Neural cell (in vitro differentiated cells): ENCODE measurements at regions not wholly inside any gene's neighbourhood (a gene's known extent, or its start where the extent isn't known, plus 50 kb on each side); places are given as distances from the start of the nearest gene placed in this dataset.

Source experiments
- H2AFZ ChIP-seq: fragments of 200-600, 300-800 bp; sonication (generic), shearing (Covaris generic); 2 replicates; pipeline ENCODE4 v1.6.0; 2014; ENCODE audit warnings: low read depth, mild to moderate bottlenecking, antibody characterized with exemption, low read length, moderate library complexity
- H3F3A ChIP-seq: fragments of 200-600 bp; shearing (Covaris generic); 2 replicates; pipeline ENCODE4 v1.6.1; 2016; ENCODE audit warnings: mild to moderate bottlenecking, moderate library complexity, mixed read lengths, antibody characterized with exemption, low read length; ENCODE audit not compliant: insufficient read depth, poor library complexity, severe bottlenecking
- H3K27ac ChIP-seq: fragments of 200-600, 300-800 bp; sonication (generic), shearing (Covaris generic); 2 replicates; pipeline ENCODE4 v1.5.1; 2014; ENCODE audit warnings: mild to moderate bottlenecking, low read length, moderate library complexity
- H3K27me3 ChIP-seq: fragments of 300-800, 200-600 bp; sonication (generic), shearing (Covaris generic); 2 replicates; pipeline ENCODE4 v1.6.0; 2014; ENCODE audit warnings: mild to moderate bottlenecking, low read depth, low read length, moderate library complexity; ENCODE audit not compliant: insufficient read depth
- H3K36me3 ChIP-seq: fragments of 300-800, 200-600 bp; sonication (generic), shearing (Covaris generic); 2 replicates; pipeline ENCODE4 v1.5.1; 2014; ENCODE audit warnings: mild to moderate bottlenecking, antibody characterized with exemption, low read length, moderate library complexity; ENCODE audit not compliant: insufficient read depth
- H3K4me2 ChIP-seq: fragments of 300-800, 200-600 bp; sonication (generic), shearing (Covaris generic); 2 replicates; pipeline ENCODE4 v1.6.0; 2014; ENCODE audit warnings: mild to moderate bottlenecking, low read length
- H3K4me3 ChIP-seq: fragments of 300-800, 200-600 bp; sonication (generic), shearing (Covaris generic); 2 replicates; pipeline ENCODE4 v1.5.1; 2014; ENCODE audit warnings: mild to moderate bottlenecking, low read length, moderate library complexity
- H3K79me2 ChIP-seq: fragments of 200-600 bp; shearing (Covaris generic); replicated peaks from 2 replicates; pipeline ENCODE4 v1.6.0; 2014; ENCODE audit warnings: mild to moderate bottlenecking, low read length, moderate library complexity; ENCODE audit not compliant: insufficient read depth
- H3K9ac ChIP-seq: fragments of 300-800, 200-600 bp; sonication (generic), shearing (Covaris generic); 2 replicates; pipeline ENCODE4 v1.6.1; 2016; ENCODE audit warnings: mild to moderate bottlenecking, low read length, mixed read lengths
- H3K9me2 ChIP-seq: fragments of 200-600 bp; shearing (Covaris generic); 2 replicates; pipeline ENCODE4 v1.6.1; 2016; ENCODE audit warnings: mild to moderate bottlenecking, low read length, mixed read lengths; ENCODE audit not compliant: insufficient read depth
- H3K9me3 ChIP-seq: fragments of 200-600, 300-800 bp; sonication (generic), shearing (Covaris generic); 2 replicates; pipeline ENCODE4 v1.6.1; 2016; ENCODE audit warnings: mild to moderate bottlenecking, mixed run types, low read length, moderate library complexity, mixed read lengths
- H4K20me1 ChIP-seq: fragments of 200-600 bp; shearing (Covaris generic); 2 replicates; pipeline ENCODE4 v1.6.1; 2016; ENCODE audit warnings: mild to moderate bottlenecking, mixed run types; ENCODE audit not compliant: insufficient read depth
- CTCF ChIP-seq: fragments of 450-650 bp; IDR thresholded peaks from 2 replicates; pipeline ENCODE4 v1.5.1; 2014; ENCODE audit warnings: antibody characterized with exemption, mild to moderate bottlenecking, moderate library complexity; ENCODE audit not compliant: poor library complexity, severe bottlenecking
- EP300 ChIP-seq: fragments of 450-650 bp; conservative IDR thresholded peaks from 2 replicates; pipeline ENCODE4 v1.6.1; 2014; ENCODE audit warnings: antibody characterized with exemption, mild to moderate bottlenecking, moderate library complexity; ENCODE audit not compliant: poor library complexity, severe bottlenecking
- EZH2 ChIP-seq: fragments of 200-600, 300-800 bp; shearing (Covaris generic), sonication (generic); IDR thresholded peaks from 2 replicates; pipeline ENCODE4 v1.6.1; 2014; ENCODE audit warnings: antibody characterized with exemption, low read length, borderline replicate concordance, mild to moderate bottlenecking; ENCODE audit not compliant: insufficient read depth, poor library complexity, severe bottlenecking
- MXI1 ChIP-seq: fragments of 450-650 bp; conservative IDR thresholded peaks from 2 replicates; pipeline ENCODE4 v1.6.1; 2014; ENCODE audit warnings: antibody characterized with exemption, mild to moderate bottlenecking; ENCODE audit not compliant: poor library complexity, severe bottlenecking
- POLR2AphosphoS5 ChIP-seq: IDR thresholded peaks from 2 replicates; pipeline ENCODE4 v1.6.1; 2012
- RAD21 ChIP-seq: fragments of 450-650 bp; conservative IDR thresholded peaks from 2 replicates; pipeline ENCODE4 v1.6.1; 2014; ENCODE audit warnings: antibody characterized with exemption, mild to moderate bottlenecking, moderate library complexity
- REST ChIP-seq: IDR thresholded peaks from 2 replicates; pipeline ENCODE4 v1.6.1; 2012; ENCODE audit warnings: borderline replicate concordance
- SMC3 ChIP-seq: fragments of 450-650 bp; conservative IDR thresholded peaks from 2 replicates; pipeline ENCODE4 v1.6.1; 2014; ENCODE audit warnings: antibody characterized with exemption, mild to moderate bottlenecking, moderate library complexity; ENCODE audit not compliant: poor library complexity
- TAF1 ChIP-seq: IDR thresholded peaks from 2 replicates; pipeline ENCODE4 v1.6.1; 2012; ENCODE audit warnings: low read depth

- no peak overlapping the region for H3K4me3 ChIP-seq
- H3F3A ChIP-seq = no peaks in the 10 kb centered on the region
- TF ChIP-seq SMC3 = no peak
- no peak overlapping the region for H3K9ac ChIP-seq
- H3K27me3 ChIP-seq = no peaks in the 10 kb centered on the region
- H3K9me2 ChIP-seq = no peaks in the 10 kb centered on the region
- no peaks in the 10 kb centered on the region for H3K79me2 ChIP-seq
- no peak overlapping the region for H3K27ac ChIP-seq
- H3K9me3 ChIP-seq = peaks cover 5% of the 10 kb centered on the region
- no peaks in the 10 kb centered on the region for H4K20me1 ChIP-seq
- no peak overlapping the region for H2AFZ ChIP-seq
- H3K4me2 ChIP-seq = no peak overlapping the region
- no peaks in the 10 kb centered on the region for H3K36me3 ChIP-seq
Observed at GRCh38 chr7:81074406-81074805, 155.6 kb upstream of the SEMA3C start.

- H3K27me3 ChIP-seq = no peaks in the 10 kb centered on the region
- peaks cover 5% of the 10 kb centered on the region for H3K9me3 ChIP-seq
- H3K79me2 ChIP-seq = no peaks in the 10 kb centered on the region
- H2AFZ ChIP-seq = no peak overlapping the region
- no peak overlapping the region for H3K4me3 ChIP-seq
- H3F3A ChIP-seq = no peaks in the 10 kb centered on the region
- no peak overlapping the region for H3K9ac ChIP-seq
- no peak overlapping the region for H3K4me2 ChIP-seq
- H3K27ac ChIP-seq = no peak overlapping the region
- H3K36me3 ChIP-seq = no peaks in the 10 kb centered on the region
- no peaks in the 10 kb centered on the region for H3K9me2 ChIP-seq
- no peak for TF ChIP-seq EZH2
- TF ChIP-seq REST = no peak
- no peak for TF ChIP-seq MXI1
- no peak for TF ChIP-seq CTCF
- TF ChIP-seq SMC3 = no peak
- no peak for TF ChIP-seq POLR2AphosphoS5
- no peak for TF ChIP-seq RAD21
- no peak for TF ChIP-seq EP300
- TF ChIP-seq TAF1 = no peak
- H4K20me1 ChIP-seq = no peaks in the 10 kb centered on the region
Observed at GRCh38 chr7:81073931-81074251, 155.0 kb upstream of the SEMA3C start.

GRCh38 chr7:81070956-81071355, 152.1 kb upstream of the SEMA3C start:
- H3K36me3 ChIP-seq = no peaks in the 10 kb centered on the region
- no peak overlapping the region for H3K9ac ChIP-seq
- no peaks in the 10 kb centered on the region for H3K27me3 ChIP-seq
- no peaks in the 10 kb centered on the region for H4K20me1 ChIP-seq
- H3K9me3 ChIP-seq = no peaks in the 10 kb centered on the region
- no peaks in the 10 kb centered on the region for H3K79me2 ChIP-seq
- H3F3A ChIP-seq = no peaks in the 10 kb centered on the region
- no peak overlapping the region for H3K4me2 ChIP-seq
- no peak overlapping the region for H3K4me3 ChIP-seq
- H3K9me2 ChIP-seq = no peaks in the 10 kb centered on the region
- no peak overlapping the region for H3K27ac ChIP-seq
- TF ChIP-seq RAD21 = no peak
- TF ChIP-seq REST = no peak
- TF ChIP-seq TAF1 = no peak
- TF ChIP-seq SMC3 = no peak
- no peak for TF ChIP-seq EP300
- TF ChIP-seq MXI1 = no peak
- TF ChIP-seq EZH2 = no peak
- TF ChIP-seq POLR2AphosphoS5 = no peak
- no peak overlapping the region for H2AFZ ChIP-seq
